ENCODE measurements at regions not wholly inside any gene's neighbourhood (a gene's known extent, or its start where the extent isn't known, plus 50 kb on each side); places are given as distances from the start of the nearest gene placed in this dataset.

- Histone ChIP-seq H4K20me1 (replicated peaks; ENCODE audit: control insufficient read depth, insufficient read depth, low read length) (no peaks in the 10 kb centered on the region), H3K27me3 (ENCODE audit: control insufficient read depth in 2 of 2, insufficient read depth in 2 of 2, low read length in 2 of 2) (no peaks in the 10 kb centered on the region), H3K9me1 (ENCODE audit: control insufficient read depth, insufficient read depth, low read length) (no peaks in the 10 kb centered on the region), H3K9me3 (replicated peaks; ENCODE audit: control insufficient read depth, insufficient read depth, low read depth, low read length) (no peaks in the 10 kb centered on the region), H3K4me2 (ENCODE audit: insufficient read depth, low read length) (no peak overlapping the region), H3K4me1 (replicated peaks in 1 of 2; ENCODE audit: control insufficient read depth in 2 of 2, insufficient read depth in 2 of 2, low read length in 2 of 2) (no peaks in the 10 kb centered on the region), H3K27ac (ENCODE audit: extremely low read depth, low read depth, low read length) (no peak overlapping the region), H3K36me3 (ENCODE audit: control insufficient read depth, insufficient read depth, low read length) (no peaks in the 10 kb centered on the region), H2AFZ (ENCODE audit: low read depth, low read length) (no peak overlapping the region), H3K9ac (ENCODE audit: insufficient read depth in 1 of 2, low read depth in 2 of 2, low read length in 2 of 2) (no peak overlapping the region), H3K4me3 (no peak overlapping the region), H3K79me2 (ENCODE audit: control insufficient read depth, insufficient read depth, low read length) (no peaks in the 10 kb centered on the region)
- DNase-seq (ENCODE audit: extremely low read depth in 1 of 4, low spot score in 3 of 4) (no peak), FAIRE-seq (no peak), ATAC-seq (no peak)
- in situ Hi-C loops (cut with MboI) (loop anchor here (25.0 kb wide), 2 partner anchors 320 to 395 kb away; no protein-coding TSS in a partner anchor), intact Hi-C loops (cut with micrococcal nuclease) (loop anchor here (2.0 to 10.0 kb wide), 2 partner anchors 87 to 325 kb away; no protein-coding TSS in a partner anchor)
- ChIA-PET POLR2A (interaction anchor here (0.8 kb wide), 1 partner anchor 177 kb away, joined by 3 read pairs; no protein-coding TSS in a partner anchor), CTCF (ENCODE audit: low intra/inter-chr PET ratio) (interaction anchor here (0.5 to 0.8 kb wide), 3 partner anchors 31 to 397 kb away, joined by 3 read pairs; no protein-coding TSS in a partner anchor)
- no TSS peak for BruUV-seq (replicated peaks)
- TF ChIP-seq BCL6 (CRISPR knock-in tag; IDR thresholded peaks at IDR 0.05): no peak
- TF ChIP-seq SP1 (CRISPR knock-in tag; IDR thresholded peaks at IDR 0.05): no peak
- TF ChIP-seq TCF7 (IDR thresholded peaks at IDR 0.05; ENCODE audit: borderline replicate concordance): no peak
- no peak for TF ChIP-seq MLLT1 (IDR thresholded peaks at IDR 0.05)
- TF ChIP-seq BHLHE40 (IDR thresholded peaks at IDR 0.05; ENCODE audit: low read length): no peak
- TF ChIP-seq KDM1A (IDR thresholded peaks at IDR 0.05): no peak
- WGBS (ENCODE audit: insufficient coverage, low coverage, missing lambda C conversion rate): 0% methylated on average over 2 of the region's 2 CpGs
Measured at GRCh38 chr14:25132094-25132493, 82.1 kb upstream of the STXBP6 start.

Measured in K562 (cell line).